Neural crest cell (in vitro differentiated cells): ENCODE measurements at regions not wholly inside any gene's neighbourhood (a gene's known extent, or its start where the extent isn't known, plus 50 kb on each side); places are given as distances from the start of the nearest gene placed in this dataset.

Experiments
- DNase-seq: peaks from one replicate; pipeline ENCODE4 v3.0.0; 2021; ENCODE audit warnings: low read depth, mixed read lengths, low spot score
- H3K27ac Mint-ChIP-seq: one replicate; pipeline ENCODE4 v1.8.0; 2021; ENCODE audit warnings: mild to moderate bottlenecking, mixed read lengths; ENCODE audit not compliant: unreplicated experiment
- H3K27me3 Mint-ChIP-seq: 2 replicates; pipeline ENCODE4 v1.8.0; 2021; ENCODE audit warnings: low read depth, mild to moderate bottlenecking, mixed read lengths
- H3K36me3 Mint-ChIP-seq: 2 replicates; pipeline ENCODE4 v1.8.0; 2021; ENCODE audit warnings: low read depth, mild to moderate bottlenecking, mixed read lengths
- H3K4me1 Mint-ChIP-seq: 2 replicates; pipeline ENCODE4 v1.8.0; 2021; ENCODE audit warnings: mixed read lengths
- H3K4me3 Mint-ChIP-seq: one replicate; pipeline ENCODE4 v1.8.0; 2021; ENCODE audit warnings: mild to moderate bottlenecking, mixed read lengths
- H3K9me3 Mint-ChIP-seq: 2 replicates; pipeline ENCODE4 v1.8.0; 2021; ENCODE audit warnings: mixed read lengths
- TF ChIP-seq, protein P1 (sequence below): fragments of 200-600 bp; sonication (generic); conservative IDR thresholded peaks from 2 replicates; pipeline ENCODE4 v1.5.0; 2021; ENCODE audit warnings: antibody characterized with exemption, mild to moderate bottlenecking

- Mint-ChIP-seq H3K27ac (no peak overlapping the region), H3K27me3 (no peaks in the 10 kb centered on the region), H3K4me3 (no peak overlapping the region), H3K36me3 (no peaks in the 10 kb centered on the region), H3K4me1 (peaks cover 8% of the 10 kb centered on the region), H3K9me3 (peaks cover 3% of the 10 kb centered on the region)
- TF ChIP-seq, protein P1, sequence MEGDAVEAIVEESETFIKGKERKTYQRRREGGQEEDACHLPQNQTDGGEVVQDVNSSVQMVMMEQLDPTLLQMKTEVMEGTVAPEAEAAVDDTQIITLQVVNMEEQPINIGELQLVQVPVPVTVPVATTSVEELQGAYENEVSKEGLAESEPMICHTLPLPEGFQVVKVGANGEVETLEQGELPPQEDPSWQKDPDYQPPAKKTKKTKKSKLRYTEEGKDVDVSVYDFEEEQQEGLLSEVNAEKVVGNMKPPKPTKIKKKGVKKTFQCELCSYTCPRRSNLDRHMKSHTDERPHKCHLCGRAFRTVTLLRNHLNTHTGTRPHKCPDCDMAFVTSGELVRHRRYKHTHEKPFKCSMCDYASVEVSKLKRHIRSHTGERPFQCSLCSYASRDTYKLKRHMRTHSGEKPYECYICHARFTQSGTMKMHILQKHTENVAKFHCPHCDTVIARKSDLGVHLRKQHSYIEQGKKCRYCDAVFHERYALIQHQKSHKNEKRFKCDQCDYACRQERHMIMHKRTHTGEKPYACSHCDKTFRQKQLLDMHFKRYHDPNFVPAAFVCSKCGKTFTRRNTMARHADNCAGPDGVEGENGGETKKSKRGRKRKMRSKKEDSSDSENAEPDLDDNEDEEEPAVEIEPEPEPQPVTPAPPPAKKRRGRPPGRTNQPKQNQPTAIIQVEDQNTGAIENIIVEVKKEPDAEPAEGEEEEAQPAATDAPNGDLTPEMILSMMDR = no peak
- no peak for DNase-seq
Measured at GRCh38 chr10:47233631-47234030, 66.4 kb upstream of the GDF10 start.

- no peak overlapping the region for H3K4me3 Mint-ChIP-seq
- no peak overlapping the region for H3K27ac Mint-ChIP-seq
- TF ChIP-seq, protein P1 = no peak
- DNase-seq = no peak
- no peaks in the 10 kb centered on the region for H3K9me3 Mint-ChIP-seq
- peaks cover 8% of the 10 kb centered on the region for H3K4me1 Mint-ChIP-seq
- H3K36me3 Mint-ChIP-seq = no peaks in the 10 kb centered on the region
- no peaks in the 10 kb centered on the region for H3K27me3 Mint-ChIP-seq
Measured at GRCh38 chr10:47235484-47235883, 64.5 kb upstream of the GDF10 start.

DNA sequence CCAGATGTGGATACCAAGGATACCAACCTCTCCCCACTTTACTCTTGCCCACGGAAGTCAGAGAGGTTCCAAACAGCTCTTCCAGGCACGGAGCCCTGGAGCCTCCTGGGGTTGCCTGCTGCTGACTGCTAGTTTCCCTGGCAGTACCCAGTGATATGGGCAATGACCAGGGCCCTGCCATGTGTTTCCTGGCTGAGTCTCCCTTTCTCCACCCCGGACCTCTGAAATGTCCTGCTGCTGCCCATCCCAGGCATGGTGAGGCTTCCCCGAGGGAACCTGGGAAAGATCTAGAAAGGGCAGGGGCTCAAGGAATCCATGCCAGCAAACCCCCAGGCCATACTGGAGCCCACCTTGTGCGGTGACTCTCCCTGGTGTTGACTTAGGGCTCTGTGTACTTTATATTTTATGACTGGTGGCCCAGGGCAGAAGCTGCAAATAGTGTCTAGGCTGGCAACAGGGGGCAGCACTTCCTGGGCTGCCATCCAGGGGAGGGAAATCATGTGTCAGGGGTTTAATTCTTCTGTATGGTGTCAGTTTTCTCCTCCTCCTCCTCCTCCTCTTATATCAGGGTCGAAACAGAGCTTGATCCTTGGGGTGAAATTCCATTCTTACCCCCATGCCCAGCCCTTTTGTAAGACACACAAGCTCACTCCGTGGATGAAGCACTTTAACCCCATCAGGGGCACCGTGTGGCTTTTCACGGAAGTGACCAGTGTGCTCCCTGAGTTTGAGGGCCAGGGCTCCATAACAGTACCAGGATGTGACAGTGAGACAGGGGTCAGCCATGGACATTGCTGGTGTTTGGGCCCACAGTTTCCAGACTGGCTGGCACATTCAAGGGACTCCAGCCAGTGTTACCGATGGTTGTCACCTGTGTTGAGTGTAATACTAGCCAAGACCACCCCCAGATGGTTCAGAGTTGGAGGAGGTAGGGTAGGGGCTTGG is 62.4 kb upstream of the GDF10 start:
- peaks cover 8% of the 10 kb centered on the region for H3K4me1 Mint-ChIP-seq
- no peak overlapping the region for H3K27ac Mint-ChIP-seq
- H3K9me3 Mint-ChIP-seq = no peaks in the 10 kb centered on the region
- no peak for DNase-seq
- no peaks in the 10 kb centered on the region for H3K27me3 Mint-ChIP-seq
- no peaks in the 10 kb centered on the region for H3K36me3 Mint-ChIP-seq
- H3K4me3 Mint-ChIP-seq = no peak overlapping the region
- TF ChIP-seq, protein P1 = no peak

- TF ChIP-seq, protein P1 = no peak
- H3K4me1 Mint-ChIP-seq = peaks cover 8% of the 10 kb centered on the region
- H3K4me3 Mint-ChIP-seq = no peak overlapping the region
- H3K9me3 Mint-ChIP-seq = no peaks in the 10 kb centered on the region
- H3K36me3 Mint-ChIP-seq = no peaks in the 10 kb centered on the region
- H3K27me3 Mint-ChIP-seq = no peaks in the 10 kb centered on the region
- no peak overlapping the region for H3K27ac Mint-ChIP-seq
- DNase-seq = no peak
Measured at GRCh38 chr10:47238331-47239095, 61.5 kb upstream of the GDF10 start.

DNA sequence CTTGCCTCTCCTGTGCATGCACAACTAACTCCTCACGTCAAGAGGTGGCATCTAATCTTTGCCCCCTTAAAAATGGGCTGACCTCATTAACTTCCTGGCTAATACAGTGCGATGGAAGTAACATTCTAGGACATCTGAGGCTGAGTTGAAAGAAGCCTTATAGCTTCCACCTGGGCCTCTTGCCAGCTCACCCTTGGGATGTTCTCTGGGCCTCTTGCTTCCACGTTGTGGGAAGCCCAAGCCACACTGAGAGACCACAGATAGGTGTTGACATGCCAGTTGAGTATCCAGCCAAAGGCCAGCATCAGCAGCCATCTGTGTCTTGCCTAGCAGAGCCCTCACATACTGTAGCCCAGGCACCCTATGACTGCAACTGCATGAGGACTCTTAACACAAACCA is 60.8 kb upstream of the GDF10 start:
- no peak for DNase-seq
- no peaks in the 10 kb centered on the region for H3K27me3 Mint-ChIP-seq
- peaks cover 8% of the 10 kb centered on the region for H3K4me1 Mint-ChIP-seq
- H3K27ac Mint-ChIP-seq = no peak overlapping the region
- no peaks in the 10 kb centered on the region for H3K36me3 Mint-ChIP-seq
- TF ChIP-seq, protein P1 = no peak
- H3K9me3 Mint-ChIP-seq = no peaks in the 10 kb centered on the region
- no peak overlapping the region for H3K4me3 Mint-ChIP-seq
